Activated CD4-positive, alpha-beta memory T cell treated with anti-CD3 and anti-CD28 coated beads, Interleukin-2, amount 10 ng/mL, durations not matched to agents 7 days and 5 days (primary cell): ENCODE measurements at regions not wholly inside any gene's neighbourhood (a gene's known extent, or its start where the extent isn't known, plus 50 kb on each side); places are given as distances from the start of the nearest gene placed in this dataset.
"Not testable (repeated sequence)": the region's sequence is repeated elsewhere in the genome, so short reads cannot be mapped to it uniquely, and the experiment has no call there.

Experiments
- CTCF ChIA-PET: fragments of 350-600 bp; sonication (Branson Sonifier 250); formaldehyde crosslinking; loops from one replicate; lab custom pipeline; 2021; ENCODE audit warnings: antibody characterized with exemption, inconsistent platforms; lab: Charles Lee
- POLR2A ChIA-PET: fragments of 350-600 bp; sonication (Branson Sonifier 250); formaldehyde crosslinking; loops from one replicate; lab custom pipeline; 2021; ENCODE audit warnings: antibody characterized with exemption; lab: Charles Lee
- DNase-seq: peaks from one replicate; pipeline ENCODE4 v3.0.0-alpha.2; 2020
- H3K27ac Mint-ChIP-seq: one replicate; pipeline ENCODE4 v1.8.0; 2021; ENCODE audit warnings: mild to moderate bottlenecking, mixed read lengths
- H3K27me3 Mint-ChIP-seq: one replicate; pipeline ENCODE4 v1.8.0; 2021; ENCODE audit warnings: mixed read lengths
- H3K36me3 Mint-ChIP-seq: one replicate; pipeline ENCODE4 v1.8.0; 2021; ENCODE audit warnings: low read depth, mixed read lengths
- H3K4me1 Mint-ChIP-seq: one replicate; pipeline ENCODE4 v1.8.0; 2021; ENCODE audit warnings: mixed read lengths
- H3K4me3 Mint-ChIP-seq: one replicate; pipeline ENCODE4 v1.8.0; 2021; ENCODE audit warnings: mild to moderate bottlenecking, mixed read lengths
- H3K9me3 Mint-ChIP-seq: one replicate; pipeline ENCODE4 v1.8.0; 2021; ENCODE audit warnings: mixed read lengths

DNA sequence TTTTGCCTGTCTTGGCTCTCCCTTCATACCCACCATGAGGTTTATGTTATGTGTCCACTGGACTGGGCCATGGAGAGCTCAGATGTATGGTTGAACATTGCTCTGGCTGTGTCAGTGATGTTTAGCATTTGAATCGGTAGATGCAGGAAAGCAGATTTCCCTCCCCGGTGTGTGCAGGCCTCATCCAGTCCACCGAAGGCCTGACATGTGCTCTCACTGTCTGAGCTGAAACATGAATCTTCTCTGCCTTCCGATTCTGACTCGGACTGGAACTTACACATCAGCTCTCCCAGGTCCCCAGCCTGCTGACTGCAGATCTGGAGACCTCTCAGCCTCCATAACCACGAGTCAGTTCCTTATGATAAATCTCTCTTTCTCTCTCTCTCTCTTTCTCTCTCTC, 72.4 kb upstream of the SLC66A3 start:
- peak; percentile 3 for DNase-seq
- H3K4me3 Mint-ChIP-seq: no peak overlapping the region
- H3K27ac Mint-ChIP-seq: no peak overlapping the region
- ChIA-PET CTCF (no interaction called here), POLR2A (no interaction called here)
- H3K36me3 Mint-ChIP-seq: no peaks in the 10 kb centered on the region
- H3K9me3 Mint-ChIP-seq: no peaks in the 10 kb centered on the region
- peaks cover 22% of the 10 kb centered on the region for H3K27me3 Mint-ChIP-seq
- H3K4me1 Mint-ChIP-seq: no peaks in the 10 kb centered on the region

- POLR2A ChIA-PET, H3K27ac Mint-ChIP-seq, H3K36me3 Mint-ChIP-seq, H3K9me3 Mint-ChIP-seq, DNase-seq, H3K4me1 Mint-ChIP-seq, H3K4me3 Mint-ChIP-seq: not testable (repeated sequence)
- CTCF ChIA-PET: interaction anchor here (1.1 kb wide), 1 partner anchor 36 kb away, joined by 3 read pairs; no protein-coding TSS in a partner anchor
- peaks cover 26% of the 10 kb centered on the region for H3K27me3 Mint-ChIP-seq
These were observed 66.4 kb upstream of the SLC66A3 start for GRCh38 chr2:11088821-11089220.

DNA sequence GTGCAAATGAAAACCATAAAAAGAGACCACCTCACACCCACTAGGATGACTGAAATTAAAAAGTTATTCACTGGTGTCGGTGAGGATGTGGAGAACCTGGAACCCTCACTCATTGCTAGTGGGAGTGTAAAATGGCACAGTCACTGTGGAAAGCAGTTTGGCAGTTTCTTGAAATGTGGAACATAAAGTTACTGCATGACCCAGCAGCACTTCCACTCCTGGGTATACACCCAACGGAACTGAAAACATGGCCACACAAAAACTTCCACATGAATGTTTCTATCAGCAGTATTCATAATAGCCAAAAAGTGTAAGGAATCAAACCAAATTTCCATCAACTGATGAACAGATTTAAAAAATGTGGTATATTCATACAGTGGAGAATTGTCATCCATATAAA, 65.1 kb upstream of the SLC66A3 start:
- Mint-ChIP-seq H3K36me3 (no peaks in the 10 kb centered on the region), H3K27ac (no peak overlapping the region), H3K4me3 (no peak overlapping the region), H3K9me3 (no peaks in the 10 kb centered on the region), H3K4me1 (no peaks in the 10 kb centered on the region), H3K27me3 (peaks cover 18% of the 10 kb centered on the region)
- POLR2A ChIA-PET: no interaction called here
- no peak for DNase-seq
- CTCF ChIA-PET: interaction anchor here (1.0 kb wide), 1 partner anchor 258 kb away, joined by 4 read pairs; no protein-coding TSS in a partner anchor

DNA sequence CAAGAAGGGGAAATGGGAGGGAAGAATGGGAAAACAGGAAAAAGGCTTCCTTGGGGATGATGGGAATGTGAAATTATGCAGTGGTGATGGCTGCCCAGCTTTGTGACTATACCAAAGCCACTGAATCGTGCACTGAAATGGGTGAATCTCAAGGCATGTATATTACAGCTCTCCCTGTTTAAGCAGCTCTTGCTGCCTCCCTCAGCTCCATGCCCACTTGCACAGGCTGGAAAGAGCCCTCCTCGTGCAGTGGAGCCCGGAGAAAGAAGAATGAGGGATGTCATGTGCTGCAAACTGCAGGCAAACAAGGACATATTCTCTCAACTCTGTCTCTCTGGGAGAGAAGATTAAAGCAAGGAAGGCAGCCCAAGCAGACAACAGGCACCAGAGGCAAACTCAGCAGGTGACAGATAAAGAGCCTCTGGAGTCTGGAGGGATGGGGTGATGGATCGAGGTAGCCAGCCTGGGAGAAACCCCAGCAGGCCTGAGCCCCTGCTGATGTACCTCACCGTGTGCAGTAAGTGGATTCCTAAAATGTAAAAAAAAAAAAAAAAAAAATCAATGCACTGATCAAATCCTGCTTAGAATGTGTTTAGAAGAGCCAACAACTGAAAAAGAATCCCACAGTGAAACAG, 62.4 kb upstream of the SLC66A3 start:
- no peak for DNase-seq
- CTCF ChIA-PET: interaction anchor here (0.7 to 1.2 kb wide), 2 partner anchors 11 to 40 kb away, joined by 3 to 5 read pairs; a partner anchor contains a TSS
- no peak overlapping the region for H3K27ac Mint-ChIP-seq

DNA sequence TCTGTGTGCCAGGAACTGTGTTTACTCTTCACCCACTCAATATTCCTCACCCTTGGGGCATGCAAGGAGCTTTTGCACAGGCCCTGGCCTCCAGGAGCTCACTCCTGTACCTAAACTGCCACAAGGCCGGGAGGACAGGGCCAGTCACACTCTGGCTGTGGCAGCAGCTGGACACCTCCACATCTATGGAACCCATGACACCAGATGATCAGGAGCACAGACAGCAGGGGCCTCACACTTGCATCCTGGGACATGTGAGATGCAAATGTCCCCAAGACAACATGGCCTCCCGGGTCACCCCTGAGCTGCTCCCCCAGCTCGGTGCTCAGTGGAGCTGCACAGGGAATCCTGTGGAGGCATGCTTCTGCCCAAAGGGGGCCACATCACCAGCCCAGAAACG, 61.8 kb upstream of the SLC66A3 start:
- Mint-ChIP-seq H3K27me3 (peaks cover 16% of the 10 kb centered on the region), H3K4me1 (no peaks in the 10 kb centered on the region), H3K4me3 (no peak overlapping the region), H3K36me3 (no peaks in the 10 kb centered on the region), H3K27ac (no peak overlapping the region), H3K9me3 (no peaks in the 10 kb centered on the region)
- POLR2A ChIA-PET: interaction anchor here (1.5 kb wide), 1 partner anchor 281 kb away, joined by 3 read pairs; the partner anchor contains the start of gene PDIA6
- CTCF ChIA-PET: interaction anchor here (0.7 to 1.2 kb wide), 2 partner anchors 11 to 40 kb away, joined by 3 to 5 read pairs; a partner anchor contains a TSS
- DNase-seq: no peak

More for the DNA sequence above, 62.4 kb upstream of the SLC66A3 start:
- Mint-ChIP-seq H3K27me3 (peaks cover 14% of the 10 kb centered on the region), H3K4me1 (no peaks in the 10 kb centered on the region), H3K4me3 (no peak overlapping the region), H3K36me3 (no peaks in the 10 kb centered on the region), H3K9me3 (no peaks in the 10 kb centered on the region)
- POLR2A ChIA-PET: interaction anchor here (1.5 kb wide), 1 partner anchor 280 kb away, joined by 3 read pairs; the partner anchor contains the start of gene PDIA6

DNA sequence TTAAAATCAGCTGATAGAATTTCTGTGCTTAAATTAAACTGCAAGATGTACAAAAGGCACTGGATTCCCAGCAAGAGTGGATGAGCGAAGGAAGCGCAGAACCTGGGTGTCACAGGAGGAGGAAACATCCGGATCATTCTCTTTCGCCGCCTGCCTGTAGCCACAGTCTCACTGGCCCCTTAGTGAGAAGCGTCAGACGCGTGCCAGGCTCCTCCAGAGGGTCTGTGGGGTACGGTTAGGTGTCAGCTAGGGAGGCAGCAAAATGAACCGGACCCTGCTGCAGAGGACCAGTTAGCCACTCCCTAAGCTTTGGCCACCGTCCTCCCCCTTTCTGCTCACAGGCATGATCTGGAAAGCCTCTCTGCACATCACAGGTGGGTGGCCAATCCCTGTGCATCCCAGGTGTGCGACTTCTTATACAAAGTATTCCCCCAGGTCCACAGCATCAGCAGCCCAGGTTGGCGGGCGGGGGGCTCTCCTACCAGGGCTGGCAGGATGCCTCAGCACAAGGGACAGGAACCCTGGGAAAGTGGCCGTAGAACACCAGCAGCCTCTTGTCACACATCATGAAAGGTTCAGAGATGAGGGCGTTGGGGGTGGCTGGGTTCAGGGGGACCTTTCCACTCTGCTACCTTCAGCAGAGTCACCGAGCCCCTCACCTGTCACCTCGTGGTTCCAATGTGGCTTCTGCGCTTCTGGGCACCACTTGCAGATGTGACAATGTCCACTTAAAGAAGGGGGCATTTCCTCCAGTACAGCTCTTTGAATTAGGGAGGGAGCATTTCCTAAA, 61.1 kb upstream of the SLC66A3 start:
- Mint-ChIP-seq H3K4me3 (no peak overlapping the region), H3K36me3 (no peaks in the 10 kb centered on the region), H3K9me3 (no peaks in the 10 kb centered on the region), H3K27ac (no peak overlapping the region), H3K4me1 (no peaks in the 10 kb centered on the region), H3K27me3 (peaks cover 15% of the 10 kb centered on the region)
- ChIA-PET POLR2A (interaction anchor here (1.5 kb wide), 1 partner anchor 282 kb away, joined by 3 read pairs; the partner anchor contains the start of gene PDIA6), CTCF (no interaction called here)
- DNase-seq: no peak

DNA sequence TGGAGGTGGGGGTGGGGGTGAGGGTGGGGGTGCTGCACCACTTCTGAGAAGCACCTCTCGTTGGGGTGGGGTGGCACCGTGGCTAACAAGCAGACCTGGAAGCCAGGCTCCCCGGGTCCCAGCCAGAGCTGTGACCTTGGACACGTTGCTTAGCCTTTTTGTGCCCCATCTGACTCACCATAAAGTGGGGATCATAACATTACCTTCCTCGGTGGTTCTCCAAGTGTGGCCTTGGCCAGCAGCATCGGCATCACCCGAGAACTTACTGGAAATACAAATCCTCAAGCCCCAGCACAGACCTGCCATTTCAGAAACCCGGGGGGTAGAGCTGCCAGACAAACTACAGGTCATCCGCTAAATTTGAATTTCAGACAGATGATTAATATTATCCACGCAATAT, 58.7 kb upstream of the SLC66A3 start:
- no peak overlapping the region for H3K27ac Mint-ChIP-seq
- DNase-seq: no peak
- no peak overlapping the region for H3K4me3 Mint-ChIP-seq
- no peaks in the 10 kb centered on the region for H3K4me1 Mint-ChIP-seq
- POLR2A ChIA-PET: no interaction called here
- CTCF ChIA-PET: no interaction called here
- H3K36me3 Mint-ChIP-seq: no peaks in the 10 kb centered on the region
- no peaks in the 10 kb centered on the region for H3K9me3 Mint-ChIP-seq
- peaks cover 24% of the 10 kb centered on the region for H3K27me3 Mint-ChIP-seq

DNA sequence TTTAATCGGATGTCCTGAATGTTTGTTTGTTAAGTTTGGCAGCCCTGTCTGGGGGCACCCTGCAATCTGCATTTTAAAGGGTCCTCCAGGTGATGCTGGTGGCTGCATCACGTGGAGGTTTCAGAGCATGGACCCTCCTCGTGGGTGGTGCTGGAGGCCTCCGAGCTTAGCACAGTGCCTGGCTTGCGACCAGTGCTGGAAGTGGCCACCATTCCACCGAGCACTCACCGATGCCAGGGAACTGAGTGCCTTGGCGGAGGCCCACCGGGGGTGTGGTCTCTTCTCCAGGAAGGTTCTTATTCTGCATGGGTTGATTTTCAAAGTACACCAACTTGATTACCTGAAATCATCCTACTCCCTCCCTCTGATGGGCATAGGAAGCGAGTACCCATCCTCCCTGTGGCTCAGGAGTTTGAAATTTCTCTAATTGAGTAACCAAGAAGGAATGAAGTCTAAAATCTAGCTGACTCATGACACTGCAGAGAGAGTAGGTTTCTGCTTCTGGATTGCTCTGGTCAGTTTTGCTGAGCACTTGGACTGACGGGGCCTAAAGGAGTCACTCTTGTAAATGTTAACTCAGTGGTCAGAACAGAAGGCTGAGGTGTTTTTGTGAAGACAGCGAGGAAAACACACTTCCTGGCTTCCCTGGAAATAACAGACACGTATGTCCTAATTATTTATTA, 58.1 kb upstream of the SLC66A3 start:
- no peak overlapping the region for H3K4me3 Mint-ChIP-seq
- H3K4me1 Mint-ChIP-seq: peaks cover 3% of the 10 kb centered on the region
- no peak overlapping the region for H3K27ac Mint-ChIP-seq
- POLR2A ChIA-PET: no interaction called here
- H3K36me3 Mint-ChIP-seq: no peaks in the 10 kb centered on the region
- no peaks in the 10 kb centered on the region for H3K9me3 Mint-ChIP-seq
- peaks cover 29% of the 10 kb centered on the region for H3K27me3 Mint-ChIP-seq
- CTCF ChIA-PET: no interaction called here
- DNase-seq: no peak

- DNase-seq: no peak
- Mint-ChIP-seq H3K9me3 (no peaks in the 10 kb centered on the region), H3K36me3 (no peaks in the 10 kb centered on the region), H3K27ac (no peak overlapping the region), H3K27me3 (peaks cover 34% of the 10 kb centered on the region), H3K4me3 (no peak overlapping the region), H3K4me1 (peaks cover 7% of the 10 kb centered on the region)
- ChIA-PET CTCF (no interaction called here), POLR2A (no interaction called here)
These were observed 57.3 kb upstream of the SLC66A3 start for GRCh38 chr2:11097854-11098387.

DNA sequence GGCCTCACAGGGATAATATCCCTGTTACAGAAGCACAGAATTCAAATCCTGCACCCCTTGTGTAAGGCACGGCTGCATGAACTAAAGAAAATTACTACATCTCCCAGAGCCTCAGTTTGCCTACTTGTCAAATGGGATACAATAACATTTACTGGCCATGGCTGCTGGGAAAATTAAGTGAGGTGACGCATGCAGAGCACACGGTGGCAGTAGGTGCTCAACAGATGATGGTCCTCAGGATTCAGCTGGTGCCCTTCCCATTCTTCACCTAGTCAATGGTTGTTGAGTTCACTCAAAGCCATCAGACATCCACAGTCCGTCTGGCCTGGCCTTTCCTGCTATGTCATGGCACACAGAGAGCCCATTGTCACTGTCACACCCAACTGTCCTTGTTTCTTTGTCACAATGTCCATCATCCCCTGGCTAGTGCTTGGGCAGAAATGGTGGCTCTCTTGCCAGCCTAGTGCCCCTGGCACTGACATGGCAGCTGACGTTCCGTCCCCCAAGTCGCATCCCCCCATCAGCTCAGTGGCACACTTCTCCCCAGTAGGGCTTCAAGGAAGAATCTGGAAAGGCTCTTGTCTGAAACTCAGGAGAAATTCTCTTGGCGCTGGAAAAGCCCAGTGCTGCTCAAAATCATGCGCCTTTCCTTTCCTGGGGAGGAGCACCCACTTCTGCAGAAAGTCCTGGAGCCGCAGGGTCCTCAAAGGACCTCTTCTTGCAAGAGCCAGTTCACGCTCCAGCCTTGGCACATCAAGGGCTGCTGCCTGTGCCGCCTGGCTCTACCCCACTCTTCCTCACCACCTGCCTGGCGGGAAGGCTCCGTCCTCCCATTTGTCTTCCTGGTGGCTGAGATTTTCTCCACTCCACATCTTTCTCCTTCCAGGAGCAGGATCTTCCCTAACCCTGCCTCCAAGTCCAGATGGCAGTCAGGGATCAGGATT, 55.9 kb upstream of the SLC66A3 start:
- ChIA-PET CTCF (no interaction called here), POLR2A (no interaction called here)
- Mint-ChIP-seq H3K36me3 (no peaks in the 10 kb centered on the region), H3K9me3 (no peaks in the 10 kb centered on the region), H3K27ac (no peak overlapping the region), H3K4me1 (peaks cover 20% of the 10 kb centered on the region), H3K4me3 (no peak overlapping the region), H3K27me3 (peaks cover 34% of the 10 kb centered on the region)
- no peak for DNase-seq

DNA sequence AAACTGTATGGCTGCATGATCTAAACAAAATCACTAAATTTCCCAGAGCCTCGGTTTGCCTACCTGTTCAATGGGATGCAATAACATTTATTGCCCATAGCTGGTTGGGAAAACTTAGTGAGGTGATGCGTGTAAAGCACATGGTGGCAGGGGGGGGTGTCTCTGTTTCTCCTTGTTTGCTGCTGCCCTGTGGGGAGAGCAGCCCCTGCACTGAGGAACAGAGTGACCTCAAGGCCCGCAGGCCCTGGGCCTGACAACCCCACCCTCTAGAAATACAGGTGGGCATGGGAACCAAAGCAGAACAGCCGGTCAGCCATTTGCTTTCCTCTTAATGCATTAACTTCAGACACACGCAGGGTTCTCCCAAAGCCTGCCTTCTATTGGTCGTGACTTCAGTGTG, 55.1 kb upstream of the SLC66A3 start:
- Mint-ChIP-seq H3K4me3 (no peak overlapping the region), H3K27ac (no peak overlapping the region), H3K36me3 (no peaks in the 10 kb centered on the region), H3K9me3 (no peaks in the 10 kb centered on the region), H3K27me3 (peaks cover 34% of the 10 kb centered on the region), H3K4me1 (peaks cover 27% of the 10 kb centered on the region)
- no peak for DNase-seq
- ChIA-PET POLR2A (no interaction called here), CTCF (no interaction called here)

DNA sequence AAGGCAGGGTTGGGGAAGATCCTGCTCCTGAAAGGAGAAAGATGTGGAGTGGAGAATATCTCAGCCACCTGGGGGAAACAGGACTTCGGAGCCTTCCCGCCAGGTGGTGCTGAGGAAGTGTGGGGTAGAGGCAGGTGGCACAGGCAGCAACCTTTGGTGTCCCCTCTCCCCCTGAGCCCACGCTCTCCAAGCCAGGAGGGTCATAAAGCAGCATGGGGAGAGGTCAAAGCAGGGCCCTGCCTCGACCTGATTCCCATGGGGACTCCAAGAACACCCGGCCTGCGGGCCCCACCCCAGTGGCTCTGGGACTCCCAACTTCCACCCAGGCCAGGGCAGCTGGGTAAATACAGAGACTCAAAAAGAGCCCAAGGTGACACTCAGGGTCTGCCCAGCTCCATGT, 54.3 kb upstream of the SLC66A3 start:
- DNase-seq: no peak
- CTCF ChIA-PET: no interaction called here

More for the DNA sequence above, 54.3 kb upstream of the SLC66A3 start:
- Mint-ChIP-seq H3K27ac (no peak overlapping the region), H3K4me1 (peaks cover 35% of the 10 kb centered on the region), H3K36me3 (no peaks in the 10 kb centered on the region), H3K27me3 (peaks cover 33% of the 10 kb centered on the region), H3K4me3 (no peak overlapping the region), H3K9me3 (no peaks in the 10 kb centered on the region)
- POLR2A ChIA-PET: no interaction called here
